Activated naive CD4-positive, alpha-beta T cell treated with Interleukin-2 at 50 U/mL for 16 hours (primary cell): ENCODE measurements at regions not wholly inside any gene's neighbourhood (a gene's known extent, or its start where the extent isn't known, plus 50 kb on each side); places are given as distances from the start of the nearest gene placed in this dataset.

Experiments
- DNase-seq: peaks from one replicate; pipeline ENCODE4 v3.0.0-alpha.2; 2020

GRCh38 chr4:111631215-111631999, 513.8 kb upstream of the FAM241A start:
- no peak for DNase-seq

- DNase-seq, result no peak
These were observed 512.6 kb upstream of the FAM241A start for GRCh38 chr4:111632641-111633151.

DNA sequence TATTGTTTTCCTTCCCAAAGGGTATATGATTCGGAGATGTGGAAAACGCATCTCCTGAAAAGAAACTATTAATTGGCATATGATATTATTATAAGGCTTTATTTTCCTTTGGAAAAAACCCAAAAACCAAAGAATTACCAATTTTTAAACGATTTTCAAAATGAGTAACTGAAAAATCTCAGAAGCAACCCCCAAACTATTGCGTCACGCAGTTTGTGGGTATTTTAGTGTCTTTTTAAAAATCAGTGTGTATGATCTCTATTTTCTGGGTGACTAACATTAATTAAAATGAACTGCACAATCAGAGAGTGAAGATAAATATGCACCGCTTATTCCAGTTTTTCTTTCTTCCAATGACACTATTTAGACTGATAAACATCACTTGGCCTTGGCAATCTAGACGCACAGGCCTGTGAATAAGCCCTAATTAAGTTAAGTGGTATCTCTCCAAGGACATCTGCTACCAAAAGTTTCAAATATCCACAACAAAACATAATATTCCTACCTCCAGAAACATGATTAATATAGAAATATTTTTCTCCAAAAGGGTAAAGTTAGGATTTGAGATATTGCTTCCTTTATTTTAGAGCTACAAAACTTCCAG, 511.5 kb upstream of the FAM241A start:
- no peak for DNase-seq

- DNase-seq, result no peak
These were observed 509.6 kb upstream of the FAM241A start for GRCh38 chr4:111635646-111636045.

DNA sequence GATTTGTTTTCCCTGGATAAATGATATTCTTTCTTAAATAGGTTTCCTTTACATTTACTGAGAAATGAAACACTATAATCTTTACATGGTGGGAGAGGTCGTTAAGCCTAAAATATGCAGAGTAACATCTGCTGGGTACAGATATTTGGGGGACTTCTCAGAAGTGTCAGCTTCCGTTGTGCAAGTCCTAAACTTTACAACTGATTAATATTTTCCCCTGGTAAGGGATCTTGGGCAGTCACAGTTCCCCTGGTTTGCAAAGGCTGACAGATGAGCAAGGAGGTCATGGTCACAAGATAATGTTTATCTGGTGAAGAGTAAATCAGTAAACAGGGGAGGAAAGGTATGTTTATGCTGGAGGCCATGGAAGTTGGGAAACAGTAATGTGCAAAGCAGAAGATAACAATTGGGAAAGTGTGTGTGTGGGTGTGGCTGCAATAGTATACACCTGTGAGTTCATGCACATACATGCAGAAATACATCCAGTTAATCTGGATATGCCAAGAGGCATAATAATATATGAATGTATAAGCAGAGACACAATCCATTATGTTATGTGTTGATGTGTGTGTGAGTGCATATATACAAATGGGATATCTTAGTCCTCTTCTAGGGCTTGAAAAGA, 508.2 kb upstream of the FAM241A start:
- DNase-seq, result no peak

DNA sequence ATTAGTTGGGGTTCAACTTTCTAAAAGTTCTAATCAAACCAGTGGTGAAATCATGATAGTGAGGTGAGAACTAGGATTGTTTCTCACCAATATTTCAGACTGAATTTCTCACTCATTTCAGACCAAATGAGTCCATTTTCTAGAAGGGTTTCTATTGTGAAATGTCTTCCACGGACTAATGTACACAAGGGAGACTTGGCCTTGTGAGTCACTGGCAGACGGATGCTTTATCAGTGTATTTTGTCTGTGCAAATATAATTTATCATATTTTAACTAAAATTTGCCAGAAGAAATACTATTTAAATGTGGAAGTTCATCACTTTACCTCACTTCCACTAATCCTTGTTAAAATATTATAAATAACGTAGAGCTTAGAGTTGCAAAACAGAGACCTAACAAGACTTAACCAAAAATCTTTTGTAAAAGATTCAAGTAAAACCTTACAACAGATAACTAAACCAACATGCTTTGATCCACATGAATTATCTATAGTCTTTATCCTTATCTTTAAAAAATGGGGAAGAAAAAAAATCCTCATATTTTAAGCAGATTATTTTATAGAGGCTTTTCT, 506.0 kb upstream of the FAM241A start:
- DNase-seq, result no peak

DNA sequence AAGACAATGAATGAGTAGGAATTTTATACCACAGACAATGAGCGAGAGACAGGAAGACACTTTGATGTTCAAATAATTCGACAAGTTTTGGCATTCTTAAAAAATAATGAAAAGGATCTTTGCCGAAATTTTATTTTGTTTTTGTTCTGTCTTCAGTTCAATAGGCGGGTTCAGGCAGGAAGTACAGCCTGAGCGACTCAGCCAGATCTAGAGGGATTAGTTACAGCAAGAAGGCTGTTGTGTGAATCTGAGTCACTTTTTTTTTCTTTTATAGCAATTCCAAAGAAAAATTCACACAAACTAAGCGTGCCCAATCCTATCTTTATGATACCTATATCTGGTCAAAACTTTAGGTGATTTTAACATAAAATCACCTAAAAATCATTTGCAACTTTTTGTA, 505.4 kb upstream of the FAM241A start:
- DNase-seq, result no peak

- no peak for DNase-seq
These were observed 503.3 kb upstream of the FAM241A start for GRCh38 chr4:111641813-111642579.

DNA sequence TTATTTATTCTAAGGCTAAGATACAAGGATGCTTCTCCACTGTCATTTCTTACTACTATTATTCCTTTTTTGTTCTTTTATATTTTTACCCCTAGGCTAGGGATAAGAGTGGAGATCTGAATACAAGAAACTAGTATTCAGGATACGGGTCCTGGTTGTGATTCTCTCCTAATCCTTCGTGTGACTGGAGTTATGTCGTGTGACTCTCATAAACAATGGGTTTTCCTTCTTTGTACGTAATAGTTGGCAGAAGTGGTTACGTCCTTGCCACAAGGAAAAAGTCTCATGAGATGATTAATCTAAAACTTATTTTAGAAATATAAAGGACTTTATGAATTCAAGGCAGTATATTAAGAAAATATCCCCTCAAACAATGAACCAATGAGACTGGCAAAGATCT, 497.2 kb upstream of the FAM241A start:
- DNase-seq, result no peak

DNA sequence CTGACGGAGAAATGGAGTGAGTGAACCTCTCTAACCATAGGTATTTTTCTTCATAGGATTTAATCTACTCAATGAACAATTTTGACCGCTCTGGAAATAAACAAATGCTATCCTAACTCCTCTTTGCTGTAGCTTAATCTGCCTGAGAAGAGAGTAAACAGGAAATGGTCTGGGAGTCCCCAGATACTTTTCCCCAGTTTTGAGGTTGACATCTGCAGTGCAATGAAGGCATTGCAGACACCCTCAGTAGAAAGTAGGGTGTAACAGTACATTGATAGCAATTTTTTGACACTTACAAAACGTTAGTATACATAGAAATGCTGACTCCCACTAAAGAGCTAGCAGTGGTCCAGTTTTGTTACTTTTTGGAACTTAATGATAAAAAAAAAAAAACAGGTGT, 495.9 kb upstream of the FAM241A start:
- DNase-seq, result no peak

- no peak for DNase-seq
These were observed 495.1 kb upstream of the FAM241A start for GRCh38 chr4:111650146-111650545.

GRCh38 chr4:111650674-111651086, 494.6 kb upstream of the FAM241A start:
- DNase-seq, result no peak

DNA sequence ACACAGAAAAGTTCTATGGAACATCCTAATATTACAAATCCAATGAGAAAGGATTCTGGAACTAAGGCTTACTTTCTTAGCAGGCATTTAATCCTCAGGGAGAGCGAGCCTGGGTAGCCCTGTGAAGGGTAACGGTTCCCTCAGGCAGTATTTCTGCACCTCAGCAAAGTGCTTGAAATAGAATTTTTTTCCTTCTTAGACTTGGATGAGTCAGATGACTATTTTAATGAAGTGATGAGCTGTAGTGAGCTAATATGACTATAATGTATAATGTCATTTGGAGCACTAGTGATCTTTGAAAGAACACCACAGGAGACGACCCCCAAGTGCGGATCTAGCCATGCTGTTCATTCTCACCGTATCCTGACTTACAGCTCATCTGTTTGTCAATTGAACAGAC, 493.0 kb upstream of the FAM241A start:
- no peak for DNase-seq

DNA sequence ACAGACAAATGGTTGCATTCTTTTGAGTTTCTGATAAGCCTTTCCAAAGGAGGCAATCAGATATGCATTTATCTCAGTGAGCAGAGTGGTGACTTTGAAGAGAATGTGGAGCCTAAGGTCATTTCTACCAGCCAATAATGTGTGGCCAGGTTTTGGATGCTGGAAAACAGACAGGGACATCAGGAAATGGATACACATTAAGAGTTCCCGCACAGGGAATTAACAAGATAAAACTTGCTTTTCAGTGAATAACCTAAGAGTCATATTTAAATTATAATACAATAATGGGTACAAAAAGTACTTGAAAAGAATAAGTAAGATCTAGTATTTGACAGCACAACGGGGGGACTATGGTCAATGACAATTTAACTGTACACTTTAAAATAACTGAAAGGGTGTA, 492.3 kb upstream of the FAM241A start:
- DNase-seq, result no peak

DNA sequence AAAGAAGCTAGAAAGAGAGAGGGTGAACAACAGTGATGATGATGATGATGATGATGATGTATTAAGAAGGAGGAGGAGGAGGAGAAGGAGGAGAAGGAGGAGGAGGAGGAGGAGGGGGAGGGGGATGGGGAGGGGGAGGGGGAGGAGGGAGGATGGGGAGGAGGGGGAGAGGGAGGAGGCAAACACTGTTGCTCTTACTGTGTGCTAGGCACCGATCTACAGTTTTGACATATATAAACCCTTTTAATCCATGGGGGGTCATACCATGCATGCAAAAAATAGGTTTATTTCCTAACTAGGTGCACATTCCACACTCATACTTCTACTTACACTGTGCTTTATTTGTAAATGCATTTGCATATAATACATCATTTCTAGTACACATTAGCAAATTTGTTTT, 482.8 kb upstream of the FAM241A start:
- DNase-seq, result no peak

- no peak for DNase-seq
These were observed 480.8 kb upstream of the FAM241A start for GRCh38 chr4:111664308-111664945.

- DNase-seq, result no peak
These were observed 478.4 kb upstream of the FAM241A start for GRCh38 chr4:111666826-111667360.

- DNase-seq, result no peak
These were observed 473.5 kb upstream of the FAM241A start for GRCh38 chr4:111671756-111672155.

DNA sequence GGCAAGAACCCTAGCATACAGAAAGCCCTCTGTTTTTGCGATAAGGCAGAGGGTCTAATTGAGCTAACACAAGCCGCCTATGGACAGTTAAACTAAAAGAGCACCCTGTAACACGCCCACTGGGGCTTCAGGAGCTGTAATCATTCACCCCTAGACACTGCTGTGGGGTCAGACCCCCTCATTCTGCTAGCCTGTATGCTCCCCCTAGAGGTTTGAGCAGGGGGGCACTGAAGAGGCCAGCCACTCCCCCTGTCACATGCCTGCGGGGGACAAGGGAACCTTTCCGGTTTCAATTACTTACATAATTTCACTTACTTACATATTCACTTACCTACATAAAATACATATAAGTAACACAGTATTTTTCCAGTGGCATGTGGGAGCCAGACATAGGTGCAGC, 469.5 kb upstream of the FAM241A start:
- DNase-seq, result no peak

- DNase-seq, result no peak
These were observed 468.7 kb upstream of the FAM241A start for GRCh38 chr4:111676533-111676932.

DNA sequence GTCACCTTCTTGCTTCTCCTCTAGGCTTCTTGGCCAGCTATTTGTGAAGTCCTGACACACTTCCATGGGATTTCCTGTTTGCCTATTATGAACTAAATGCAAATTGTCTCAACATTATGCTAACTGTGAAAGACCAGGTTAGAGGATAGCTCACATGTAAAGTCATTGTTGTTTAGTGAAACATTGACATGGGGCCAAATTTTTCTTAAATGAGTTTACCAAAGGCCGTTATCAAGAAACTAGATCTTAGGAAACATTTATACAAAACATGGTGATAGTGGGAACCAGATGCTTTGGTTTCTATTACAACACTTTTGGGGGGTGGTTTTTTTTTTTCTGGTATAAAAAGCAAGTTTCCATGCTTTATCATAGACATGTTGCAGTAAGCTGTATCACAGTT, 466.8 kb upstream of the FAM241A start:
- DNase-seq, result no peak

DNA sequence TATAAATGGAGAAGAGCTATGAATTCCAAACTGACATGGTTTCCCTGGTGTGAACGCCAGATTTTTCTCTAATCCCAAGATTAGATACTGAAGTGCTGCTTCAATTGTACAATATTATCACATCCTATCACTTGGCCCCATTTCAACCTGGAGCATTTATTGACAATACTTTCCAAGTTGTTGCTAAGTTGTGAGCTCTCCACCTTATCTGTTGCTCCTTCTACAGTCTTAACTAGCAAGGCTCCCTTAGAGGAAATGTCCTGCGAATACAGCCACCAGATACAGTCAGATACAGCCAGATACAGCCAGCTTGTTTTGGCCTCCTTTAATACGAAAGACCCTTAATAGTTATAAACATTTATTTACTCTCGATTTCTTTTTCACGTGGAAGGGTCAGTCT, 466.3 kb upstream of the FAM241A start:
- DNase-seq, result no peak
